Fibroblast of the aortic adventitia (primary cell): ENCODE measurements at regions not wholly inside any gene's neighbourhood (a gene's known extent, or its start where the extent isn't known, plus 50 kb on each side); places are given as distances from the start of the nearest gene placed in this dataset.

Experiments
- DNase-seq: peaks from one replicate; pipeline ENCODE4 v3.0.0-alpha.2; 2010; ENCODE audit warnings: low read depth
- H3K4me3 ChIP-seq: 2 replicates; pipeline ENCODE4 v1.5.1; 2011; ENCODE audit warnings: low read depth, mild to moderate bottlenecking, control low read depth, low read length, moderate library complexity
- CTCF ChIP-seq: IDR thresholded peaks from 2 replicates; pipeline ENCODE4 v1.5.1; 2011; ENCODE audit warnings: mild to moderate bottlenecking, low read length, control low read depth, inconsistent platforms; ENCODE audit not compliant: insufficient read depth

GRCh38 chr10:130491693-130492050 lies 355.5 kb downstream of the GLRX3 start:
- TF ChIP-seq CTCF: no peak
- DNase-seq: no peak
- no peak overlapping the region for H3K4me3 ChIP-seq

GRCh38 chr10:130492266-130492934 lies 356.2 kb downstream of the GLRX3 start:
- no peak for TF ChIP-seq CTCF
- DNase-seq: no peak
- H3K4me3 ChIP-seq: no peak overlapping the region

DNA sequence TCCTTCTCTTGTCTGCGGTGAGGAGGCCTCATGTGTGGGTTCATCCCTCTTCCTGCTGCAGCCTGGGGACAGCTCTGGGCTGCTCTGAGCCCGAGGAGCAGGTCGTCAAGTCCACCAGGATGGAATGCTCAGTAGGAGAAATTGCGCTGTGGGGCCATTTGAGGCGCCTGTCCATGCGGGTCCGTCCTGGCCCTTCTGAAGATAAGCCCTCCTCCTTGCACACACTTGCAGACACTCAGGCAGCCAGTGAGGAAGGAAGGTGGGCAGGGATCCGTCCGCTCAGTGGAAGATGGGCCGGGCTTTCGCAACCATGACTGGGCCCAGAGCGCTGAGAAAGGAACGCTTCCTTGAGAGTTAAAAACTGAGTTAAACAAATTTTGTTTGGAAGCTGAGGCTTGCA lies 356.8 kb downstream of the GLRX3 start:
- H3K4me3 ChIP-seq: no peak overlapping the region
- TF ChIP-seq CTCF: no peak
- no peak for DNase-seq

DNA sequence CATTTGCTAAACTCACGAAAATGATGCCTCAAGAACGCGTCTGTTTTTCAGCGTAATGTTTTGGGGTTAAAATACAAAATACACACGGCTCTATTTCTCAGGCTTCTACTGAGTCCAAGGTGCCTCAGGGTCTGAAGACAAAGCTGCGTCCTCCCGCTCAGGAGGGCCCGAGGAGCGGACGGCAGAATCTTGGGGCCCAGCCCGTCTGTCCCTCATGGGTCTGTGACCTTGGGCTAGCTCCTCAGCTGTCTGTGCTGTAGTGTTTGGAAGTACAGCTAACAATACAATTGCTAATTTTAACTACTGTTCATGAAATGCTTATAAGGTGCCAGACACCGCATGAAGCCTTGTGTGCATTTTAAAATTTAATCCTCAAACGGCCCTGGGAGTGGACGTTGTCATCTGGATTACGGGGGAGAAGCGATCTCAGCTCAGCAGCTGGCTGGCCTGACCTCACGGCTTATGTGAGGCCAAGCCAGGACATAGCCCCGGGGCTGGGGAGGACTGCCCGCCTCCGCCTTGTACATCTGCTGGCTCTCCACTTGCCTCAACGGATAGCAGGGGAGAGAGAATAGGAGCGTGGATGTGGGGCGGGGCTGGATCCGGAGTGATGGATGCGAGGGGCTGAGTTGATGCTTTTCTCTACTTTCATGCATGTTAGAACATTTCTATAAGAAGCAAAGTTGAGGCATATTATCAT lies 357.4 kb downstream of the GLRX3 start:
- DNase-seq: no peak
- no peak overlapping the region for H3K4me3 ChIP-seq
- no peak for TF ChIP-seq CTCF

DNA sequence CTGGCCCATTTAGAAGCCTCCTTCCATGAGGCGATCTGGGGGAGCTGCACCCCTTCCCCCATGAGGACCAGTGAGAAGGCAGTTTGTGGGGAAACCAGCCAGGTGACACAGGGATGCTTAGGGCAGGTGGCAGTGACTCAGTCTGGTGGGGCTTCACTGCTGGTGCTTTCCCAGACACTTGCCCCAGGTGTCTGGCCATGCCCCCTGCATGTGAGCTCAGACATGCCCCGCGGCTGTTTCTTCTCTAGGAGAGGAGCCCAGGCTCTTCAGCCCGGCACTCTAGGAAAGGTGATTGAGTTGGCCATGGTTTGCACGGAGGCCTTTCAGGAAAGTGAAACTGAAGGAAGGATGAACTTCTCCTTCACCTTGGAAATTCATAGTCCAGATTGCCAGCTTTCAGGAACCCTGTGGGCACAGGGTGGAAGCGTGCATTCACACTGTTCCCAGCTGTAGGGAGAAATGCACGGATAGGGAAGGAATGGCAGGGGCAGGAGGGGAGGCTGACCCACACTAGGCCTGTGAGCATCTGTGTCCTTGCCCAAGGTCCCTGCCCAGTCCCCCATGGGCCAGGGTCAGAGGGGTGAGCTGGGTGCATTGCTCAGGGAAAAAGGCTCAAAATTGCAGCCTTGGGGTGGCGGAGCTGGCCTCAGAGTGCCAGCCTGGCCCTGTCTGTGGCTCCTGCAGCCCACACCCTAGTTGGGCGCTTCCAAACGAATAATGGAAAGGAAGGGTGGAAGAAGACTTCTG lies 359.1 kb downstream of the GLRX3 start:
- no peak overlapping the region for H3K4me3 ChIP-seq
- no peak for DNase-seq
- no peak for TF ChIP-seq CTCF

DNA sequence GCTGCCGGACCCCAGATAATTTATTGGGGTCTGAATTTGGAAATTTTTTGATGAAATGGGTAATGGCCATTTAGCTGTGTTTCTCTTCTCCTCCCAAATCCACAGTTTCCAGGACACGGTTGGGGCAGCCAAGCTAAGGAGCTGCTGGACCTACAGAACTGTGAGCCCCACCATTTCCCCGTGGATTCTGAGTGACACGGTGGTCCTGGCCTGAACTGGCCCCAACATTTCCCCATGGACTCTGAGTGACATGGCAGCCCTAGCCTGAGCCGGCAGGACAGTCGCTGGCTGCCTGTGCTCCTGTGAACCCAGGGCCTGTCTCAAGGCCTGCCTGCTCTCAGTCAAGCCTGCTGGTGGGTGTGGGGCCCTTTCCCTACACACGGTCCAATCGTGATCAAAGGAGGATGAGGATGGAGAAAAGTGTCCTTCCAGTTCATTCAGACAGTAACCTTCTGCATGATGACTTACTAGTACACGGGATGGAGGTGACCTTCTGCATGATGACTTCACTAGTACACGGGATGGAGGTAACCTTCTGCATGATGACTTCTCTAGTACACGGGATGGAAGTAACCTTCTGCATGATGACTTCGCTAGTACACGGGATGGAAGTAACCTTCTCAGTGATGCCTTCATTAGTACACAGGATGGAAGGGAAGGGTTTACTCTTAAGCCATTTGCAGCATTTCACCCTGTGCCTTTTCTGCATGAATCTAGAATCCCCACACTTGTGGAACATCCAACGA lies 359.9 kb downstream of the GLRX3 start:
- H3K4me3 ChIP-seq: no peak overlapping the region
- TF ChIP-seq CTCF: no peak
- no peak for DNase-seq
